ENCODE measurements at regions not wholly inside any gene's neighbourhood (a gene's known extent, or its start where the extent isn't known, plus 50 kb on each side); places are given as distances from the start of the nearest gene placed in this dataset.

DNA sequence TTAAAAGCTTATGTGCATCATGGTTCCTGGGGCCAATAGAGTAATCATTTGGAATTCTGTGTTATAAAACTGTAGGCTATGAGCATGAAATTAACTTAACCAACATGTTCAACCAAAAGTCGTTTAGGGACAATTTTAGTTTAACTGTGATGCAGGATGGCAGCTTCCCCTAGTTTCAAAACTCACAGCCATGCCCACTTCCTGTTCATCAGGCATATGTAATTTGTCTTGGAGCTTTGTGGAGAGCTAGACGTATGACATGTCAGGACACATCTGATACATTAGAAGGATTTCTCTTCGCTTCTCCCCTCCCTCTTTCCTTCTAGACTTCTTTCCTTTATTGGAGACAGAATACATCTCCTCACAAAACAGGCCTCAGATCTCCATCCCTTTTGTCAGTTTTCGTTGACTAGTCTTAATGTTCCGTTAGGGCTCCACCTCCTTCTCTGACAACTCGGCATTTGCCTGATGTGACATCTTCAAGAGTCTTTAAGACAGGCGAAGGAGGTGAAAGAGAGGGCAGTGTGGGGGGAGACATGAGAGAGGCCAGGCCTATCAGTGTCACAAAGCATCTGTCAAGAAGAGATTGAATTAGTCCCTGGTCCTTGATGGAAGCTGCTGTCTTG lies 176.0 kb downstream of the MSX2 start:
- intact Hi-C loops (cut with micrococcal nuclease): no loop called here
- H3K27me3 ChIP-seq (ENCODE audit: low read length): no peaks in the 10 kb centered on the region
- no peak overlapping the region for H3K9ac ChIP-seq (ENCODE audit: low read length)
- TF ChIP-seq EZH2 (IDR thresholded peaks at IDR 0.05; ENCODE audit: low read length, unreplicated experiment) (no peak), EZH2phosphoT487 (IDR thresholded peaks at IDR 0.05; ENCODE audit: borderline replicate concordance, low read length) (no peak)
- TF ChIP-seq, protein P1, sequence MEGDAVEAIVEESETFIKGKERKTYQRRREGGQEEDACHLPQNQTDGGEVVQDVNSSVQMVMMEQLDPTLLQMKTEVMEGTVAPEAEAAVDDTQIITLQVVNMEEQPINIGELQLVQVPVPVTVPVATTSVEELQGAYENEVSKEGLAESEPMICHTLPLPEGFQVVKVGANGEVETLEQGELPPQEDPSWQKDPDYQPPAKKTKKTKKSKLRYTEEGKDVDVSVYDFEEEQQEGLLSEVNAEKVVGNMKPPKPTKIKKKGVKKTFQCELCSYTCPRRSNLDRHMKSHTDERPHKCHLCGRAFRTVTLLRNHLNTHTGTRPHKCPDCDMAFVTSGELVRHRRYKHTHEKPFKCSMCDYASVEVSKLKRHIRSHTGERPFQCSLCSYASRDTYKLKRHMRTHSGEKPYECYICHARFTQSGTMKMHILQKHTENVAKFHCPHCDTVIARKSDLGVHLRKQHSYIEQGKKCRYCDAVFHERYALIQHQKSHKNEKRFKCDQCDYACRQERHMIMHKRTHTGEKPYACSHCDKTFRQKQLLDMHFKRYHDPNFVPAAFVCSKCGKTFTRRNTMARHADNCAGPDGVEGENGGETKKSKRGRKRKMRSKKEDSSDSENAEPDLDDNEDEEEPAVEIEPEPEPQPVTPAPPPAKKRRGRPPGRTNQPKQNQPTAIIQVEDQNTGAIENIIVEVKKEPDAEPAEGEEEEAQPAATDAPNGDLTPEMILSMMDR (conservative IDR thresholded peaks at IDR 0.05; ENCODE audit: low read depth, low read length): no peak
- ChIA-PET POLR2A (ENCODE audit: unreplicated experiment) (no interaction called here), CTCF (no interaction called here)
- BruUV-seq (replicated peaks): no TSS peak
- no peaks in the 10 kb centered on the region for H3K9me3 ChIP-seq (ENCODE audit: low read length)
- DNase-seq (no peak), ATAC-seq (no peak)
- H4K20me1 ChIP-seq (ENCODE audit: low read length): no peaks in the 10 kb centered on the region
- H3K4me1 ChIP-seq (ENCODE audit: insufficient read depth, low read length): no peaks in the 10 kb centered on the region
- H3K36me3 ChIP-seq (ENCODE audit: low read depth, low read length): no peaks in the 10 kb centered on the region
- H3K27ac ChIP-seq (ENCODE audit: low read length): no peak overlapping the region
- no peak overlapping the region for H2AFZ ChIP-seq (ENCODE audit: low read length)
- no peak overlapping the region for H3K4me3 ChIP-seq (ENCODE audit: low read length)
- no peaks in the 10 kb centered on the region for H3K79me2 ChIP-seq (ENCODE audit: low read length)
- H3F3A ChIP-seq (ENCODE audit: low read length, unreplicated experiment): no peaks in the 10 kb centered on the region
- no peak overlapping the region for H3K4me2 ChIP-seq (ENCODE audit: low read length)
- no peaks in the 10 kb centered on the region for H3K9me2 ChIP-seq (replicated peaks; ENCODE audit: low read length)

DNA sequence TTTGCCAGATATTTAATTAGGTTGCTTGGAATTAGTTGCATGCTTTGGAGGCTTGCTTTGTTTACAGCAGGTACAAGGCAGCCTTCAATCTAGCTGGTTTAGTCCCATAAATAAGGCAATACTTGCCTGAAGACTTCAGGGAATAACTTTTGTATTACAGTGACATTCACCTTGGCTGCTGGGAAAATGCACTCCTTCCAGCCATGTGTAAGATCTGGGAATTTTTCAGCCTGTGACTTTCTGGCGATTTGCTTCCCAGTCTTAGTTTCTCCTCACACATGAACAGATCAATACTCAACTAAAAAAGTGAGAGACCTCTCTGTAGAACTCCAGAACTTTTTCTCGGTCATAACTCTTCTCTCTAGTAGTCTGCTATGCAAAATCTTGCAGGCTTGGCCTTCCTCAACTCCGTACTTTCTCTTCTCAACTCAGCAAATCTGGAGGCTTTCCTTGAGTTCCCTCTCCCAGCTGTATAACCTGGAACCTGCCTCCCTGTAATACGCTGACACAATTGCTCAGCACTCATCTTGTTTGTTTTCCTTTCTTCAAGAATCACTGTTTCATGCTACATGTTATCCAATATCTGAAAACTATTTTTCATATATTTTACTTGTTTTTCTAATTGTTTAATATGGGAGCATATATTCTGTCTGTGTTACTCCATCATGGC lies 173.0 kb downstream of the MSX2 start:
- no peak overlapping the region for H2AFZ ChIP-seq (ENCODE audit: low read length)
- peaks cover 9% of the 10 kb centered on the region for H3K27me3 ChIP-seq (ENCODE audit: low read length)
- H3K36me3 ChIP-seq (ENCODE audit: low read depth, low read length): no peaks in the 10 kb centered on the region
- no peaks in the 10 kb centered on the region for H3F3A ChIP-seq (ENCODE audit: low read length, unreplicated experiment)
- no peak overlapping the region for H3K27ac ChIP-seq (ENCODE audit: low read length)
- intact Hi-C loops (cut with micrococcal nuclease): no loop called here
- ChIA-PET POLR2A (ENCODE audit: unreplicated experiment) (no interaction called here), CTCF (no interaction called here)
- H3K4me2 ChIP-seq (ENCODE audit: low read length): no peak overlapping the region
- H3K4me3 ChIP-seq (ENCODE audit: low read length): no peak overlapping the region
- no peaks in the 10 kb centered on the region for H3K4me1 ChIP-seq (ENCODE audit: insufficient read depth, low read length)
- no peaks in the 10 kb centered on the region for H3K79me2 ChIP-seq (ENCODE audit: low read length)
- no peaks in the 10 kb centered on the region for H3K9me2 ChIP-seq (replicated peaks; ENCODE audit: low read length)
- DNase-seq (no peak), ATAC-seq (no peak)
- H3K9me3 ChIP-seq (ENCODE audit: low read length): no peaks in the 10 kb centered on the region
- H3K9ac ChIP-seq (ENCODE audit: low read length): no peak overlapping the region
- BruUV-seq (replicated peaks): no TSS peak
- TF ChIP-seq EZH2phosphoT487 (IDR thresholded peaks at IDR 0.05; ENCODE audit: borderline replicate concordance, low read length) (no peak), EZH2 (IDR thresholded peaks at IDR 0.05; ENCODE audit: low read length, unreplicated experiment) (no peak)
- TF ChIP-seq, protein P1 (conservative IDR thresholded peaks at IDR 0.05; ENCODE audit: low read depth, low read length): no peak
- no peaks in the 10 kb centered on the region for H4K20me1 ChIP-seq (ENCODE audit: low read length)

DNA sequence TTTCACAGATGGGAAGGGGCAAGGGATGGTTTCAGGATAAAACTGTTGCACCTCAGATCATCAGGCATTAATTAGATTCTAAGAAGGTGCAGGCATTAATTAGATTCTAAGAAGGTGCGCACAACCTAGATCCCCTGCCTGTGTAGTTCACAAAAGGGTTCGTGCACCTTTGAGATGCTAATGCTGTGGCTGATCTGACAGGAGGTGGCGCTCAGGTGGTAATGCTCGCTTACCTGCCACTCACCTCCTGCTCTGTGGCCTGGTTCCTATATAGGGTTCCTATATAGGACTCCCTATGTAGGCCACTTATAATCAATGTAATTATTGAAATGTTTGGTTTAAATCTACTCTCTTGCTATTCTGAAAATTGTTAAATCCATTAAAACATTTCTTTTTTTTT lies 171.0 kb downstream of the MSX2 start:
- no peaks in the 10 kb centered on the region for H3K4me1 ChIP-seq (ENCODE audit: insufficient read depth, low read length)
- H3K4me3 ChIP-seq (ENCODE audit: low read length): no peak overlapping the region
- no peak overlapping the region for H2AFZ ChIP-seq (ENCODE audit: low read length)
- H3K9me2 ChIP-seq (replicated peaks; ENCODE audit: low read length): no peaks in the 10 kb centered on the region
- ChIA-PET CTCF (no interaction called here), POLR2A (ENCODE audit: unreplicated experiment) (no interaction called here)
- no peaks in the 10 kb centered on the region for H4K20me1 ChIP-seq (ENCODE audit: low read length)
- no peak for TF ChIP-seq EZH2phosphoT487 (IDR thresholded peaks at IDR 0.05; ENCODE audit: borderline replicate concordance, low read length)
- TF ChIP-seq, protein P1 (conservative IDR thresholded peaks at IDR 0.05; ENCODE audit: low read depth, low read length): peak; percentile 42
- H3K27ac ChIP-seq (ENCODE audit: low read length): no peak overlapping the region
- peaks cover 9% of the 10 kb centered on the region for H3K27me3 ChIP-seq (ENCODE audit: low read length)
- no TSS peak for BruUV-seq (replicated peaks)
- no peak overlapping the region for H3K4me2 ChIP-seq (ENCODE audit: low read length)
- no peaks in the 10 kb centered on the region for H3F3A ChIP-seq (ENCODE audit: low read length, unreplicated experiment)
- H3K79me2 ChIP-seq (ENCODE audit: low read length): no peaks in the 10 kb centered on the region
- ATAC-seq: no peak
- no peaks in the 10 kb centered on the region for H3K9me3 ChIP-seq (ENCODE audit: low read length)
- H3K9ac ChIP-seq (ENCODE audit: low read length): no peak overlapping the region
- intact Hi-C loops (cut with micrococcal nuclease): no loop called here
- no peaks in the 10 kb centered on the region for H3K36me3 ChIP-seq (ENCODE audit: low read depth, low read length)
- peak; percentile 15 for DNase-seq
